Naive thymus-derived CD4-positive, alpha-beta T cell (primary cell): ENCODE measurements at regions not wholly inside any gene's neighbourhood (a gene's known extent, or its start where the extent isn't known, plus 50 kb on each side); places are given as distances from the start of the nearest gene placed in this dataset.
"Not testable (repeated sequence)": the region's sequence is repeated elsewhere in the genome, so short reads cannot be mapped to it uniquely, and the experiment has no call there.

ENCODE experiments used
- ATAC-seq: fragments of 150-1000 bp; cut with Tn5 transposase; 2 replicates; pipeline ENCODE4 v1.10.0; 2021; ENCODE audit warnings: mild to moderate bottlenecking, moderate library complexity
- CTCF ChIA-PET: fragments of 350-600 bp; sonication (Branson Sonifier 250); formaldehyde crosslinking; loops from one replicate; lab custom pipeline; 2021; ENCODE audit warnings: antibody characterized with exemption; lab: Charles Lee
- POLR2A ChIA-PET: fragments of 350-600 bp; sonication (Branson Sonifier 250); formaldehyde crosslinking; loops from one replicate; lab custom pipeline; 2021; ENCODE audit warnings: antibody characterized with exemption, inconsistent platforms; lab: Charles Lee
- DNase-seq, 9 donors: peaks; one replicate each; pipeline versions ENCODE4 v3.0.0 to v3.0.0-alpha.2; 2020 to 2022; ENCODE audit warnings: mixed read lengths in 1 of 9
- H3K27ac ChIP-seq: one replicate; pipeline ENCODE4 v1.7.0; 2013; ENCODE audit warnings: mild to moderate bottlenecking, low read depth, low read length, moderate library complexity
- H3K27me3 ChIP-seq, 2 donors: one replicate each; pipeline ENCODE4 v1.7.0; 2013; ENCODE audit warnings: low read length in 2 of 2, mild to moderate bottlenecking in 2 of 2, moderate library complexity in 2 of 2; ENCODE audit not compliant: control insufficient read depth in 2 of 2, insufficient read depth in 2 of 2
- H3K36me3 ChIP-seq, 3 experiments: 1 replicate in 2 of 3; 2 replicates in 1 of 3; pipeline ENCODE4 v1.7.0; 2013; ENCODE audit warnings: low read length in 3 of 3, mild to moderate bottlenecking in 3 of 3, moderate library complexity in 1 of 3; ENCODE audit not compliant: insufficient read depth in 3 of 3, control insufficient read depth in 2 of 3
- H3K4me1 ChIP-seq, 2 donors: one replicate each; pipeline ENCODE4 v1.7.0; 2013; ENCODE audit warnings: low read length in 2 of 2, mild to moderate bottlenecking in 2 of 2, moderate library complexity in 1 of 2; ENCODE audit not compliant: control insufficient read depth in 2 of 2, insufficient read depth in 2 of 2
- H3K4me3 ChIP-seq: 2 replicates; pipeline ENCODE4 v1.7.0; 2013; ENCODE audit warnings: mild to moderate bottlenecking, low read length
- H3K9me3 ChIP-seq, 3 experiments: 1 replicate in 2 of 3; 2 replicates in 1 of 3; pipeline ENCODE4 v1.7.0; 2013; ENCODE audit warnings: low read length in 3 of 3; ENCODE audit not compliant: control insufficient read depth in 2 of 3
- H3K27ac Mint-ChIP-seq, 9 donors: one replicate each; pipeline ENCODE4 v1.8.0; 2020 to 2022; ENCODE audit warnings: mixed read lengths in 9 of 9, mild to moderate bottlenecking in 8 of 9, moderate library complexity in 5 of 9, inconsistent platforms in 2 of 9
- H3K27me3 Mint-ChIP-seq, 5 donors: one replicate each; pipeline ENCODE4 v1.8.0; 2021 to 2022; ENCODE audit warnings: mixed read lengths in 5 of 5, mild to moderate bottlenecking in 1 of 5
- H3K36me3 Mint-ChIP-seq, 5 donors: one replicate each; pipeline ENCODE4 v1.8.0; 2020 to 2022; ENCODE audit warnings: mixed read lengths in 5 of 5, mild to moderate bottlenecking in 3 of 5, inconsistent platforms in 1 of 5
- H3K4me1 Mint-ChIP-seq, 7 donors: one replicate each; pipeline ENCODE4 v1.8.0; 2020 to 2022; ENCODE audit warnings: mixed read lengths in 7 of 7, mild to moderate bottlenecking in 3 of 7, inconsistent platforms in 1 of 7
- H3K4me3 Mint-ChIP-seq, 10 donors: one replicate each; pipeline ENCODE4 v1.8.0; 2020 to 2022; ENCODE audit warnings: mild to moderate bottlenecking in 10 of 10, mixed read lengths in 10 of 10, moderate library complexity in 6 of 10, inconsistent platforms in 2 of 10
- H3K9me3 Mint-ChIP-seq, 11 donors: one replicate each; pipeline ENCODE4 v1.8.0; 2020 to 2022; ENCODE audit warnings: mixed read lengths in 11 of 11, mild to moderate bottlenecking in 4 of 11, inconsistent platforms in 1 of 11, moderate library complexity in 1 of 11
- intact Hi-C, 2 donors: fragments of 100-400 bp; cut with micrococcal nuclease; formaldehyde crosslinking; loops; one replicate each; pipeline ENCODE4 v1.15.1; 2023

DNA sequence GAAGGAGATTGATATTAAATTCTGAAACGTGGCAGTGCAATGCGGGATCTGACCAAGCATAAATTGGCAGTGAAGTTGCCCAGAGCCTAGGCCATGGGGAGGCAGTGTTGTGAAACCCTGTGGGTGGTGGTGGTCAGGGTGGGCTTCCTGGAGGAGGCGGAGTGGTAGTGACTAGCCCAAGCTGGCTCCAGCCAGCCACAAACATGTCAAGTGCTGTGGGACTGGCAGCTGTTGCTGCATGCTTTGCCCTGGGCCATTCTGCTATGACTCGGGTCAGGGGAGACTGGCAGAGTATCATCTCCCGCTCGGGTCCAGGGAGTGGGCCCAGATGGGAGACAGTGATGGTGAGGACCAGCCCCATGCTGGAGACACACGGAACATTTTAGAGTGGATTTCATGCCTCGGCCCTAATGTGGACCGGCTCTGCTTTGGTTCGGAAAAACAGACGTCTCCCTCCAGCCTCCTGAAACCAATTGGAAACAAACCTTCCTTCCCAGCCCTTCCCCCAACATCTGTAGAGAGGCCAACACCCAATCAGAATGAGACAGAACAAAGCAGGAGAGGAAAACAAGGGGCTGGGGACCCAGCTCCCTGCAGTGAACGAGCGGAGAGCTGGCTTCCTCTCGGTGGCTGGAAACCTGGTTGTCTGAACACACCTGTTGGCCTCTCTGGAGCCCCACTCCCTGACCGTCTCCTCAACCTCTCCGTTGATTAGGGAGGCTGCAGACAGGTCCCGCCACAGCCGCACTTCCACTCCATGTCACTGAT lies 58.2 kb downstream of the TMEM270 start:
- no peak overlapping the region for H3K27ac Mint-ChIP-seq
- peaks cover 7 to 24% (median 13%) of the 10 kb centered on the region in 5 donors for H3K27me3 Mint-ChIP-seq
- H3K4me1 ChIP-seq = no peaks in the 10 kb centered on the region
- H3K9me3 ChIP-seq = no peaks in the 10 kb centered on the region
- no peak overlapping the region for H3K4me3 Mint-ChIP-seq
- peaks cover 0 to 2% (median 0%) of the 10 kb centered on the region in 11 donors for H3K9me3 Mint-ChIP-seq
- ATAC-seq = no peak
- intact Hi-C loops = no loop called here
- DNase-seq = no peak
- POLR2A ChIA-PET = no interaction called here
- H3K36me3 ChIP-seq = no peaks in the 10 kb centered on the region
- CTCF ChIA-PET = no interaction called here
- H3K36me3 Mint-ChIP-seq = peaks cover 0 to 3% (median 0%) of the 10 kb centered on the region in 5 donors
- no peak overlapping the region for H3K4me3 ChIP-seq
- no peak overlapping the region for H3K27ac ChIP-seq
- H3K4me1 Mint-ChIP-seq = no peaks in the 10 kb centered on the region
- no peaks in the 10 kb centered on the region for H3K27me3 ChIP-seq

DNA sequence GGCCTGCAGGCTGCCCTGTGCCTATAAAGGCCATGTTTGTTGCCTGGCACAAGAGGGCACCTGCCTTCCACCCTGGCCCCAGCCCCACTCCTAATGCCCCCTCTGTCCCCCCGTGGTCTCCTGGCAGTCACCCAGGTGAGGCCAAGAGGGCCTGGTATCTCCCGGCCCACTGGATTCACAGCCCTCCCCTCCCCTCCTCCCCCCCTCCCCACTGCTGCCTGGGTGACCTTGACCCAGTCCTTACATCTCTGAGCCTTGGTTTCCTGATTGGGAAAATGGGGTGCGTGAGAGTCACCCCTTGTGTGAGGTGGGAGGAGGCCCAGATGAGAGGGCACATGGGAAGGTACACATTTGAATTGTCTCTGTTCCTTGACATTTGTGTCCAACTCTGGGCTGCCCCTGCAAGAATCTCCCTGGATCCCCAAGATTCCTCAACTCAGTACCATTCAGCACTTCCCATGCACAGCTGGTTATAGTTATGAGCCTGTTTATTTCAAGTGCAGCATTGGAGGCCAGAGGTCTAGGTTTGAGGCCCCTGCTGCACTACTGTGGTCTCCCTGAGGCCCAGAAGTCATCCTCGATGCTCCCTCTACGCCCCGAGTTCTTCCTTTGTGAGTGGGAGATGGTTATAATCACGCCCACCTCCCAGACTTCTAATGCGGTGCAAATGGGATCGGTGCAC lies 58.9 kb downstream of the TMEM270 start:
- no peaks in the 10 kb centered on the region for H3K4me1 ChIP-seq
- no peak for DNase-seq
- no peak overlapping the region for H3K4me3 Mint-ChIP-seq
- H3K9me3 Mint-ChIP-seq = peaks cover 0 to 1% (median 0%) of the 10 kb centered on the region in 11 donors
- H3K4me1 Mint-ChIP-seq = no peaks in the 10 kb centered on the region
- no peak overlapping the region for H3K4me3 ChIP-seq
- ChIA-PET POLR2A (no interaction called here), CTCF (no interaction called here)
- intact Hi-C loops = no loop called here
- H3K36me3 ChIP-seq = no peaks in the 10 kb centered on the region
- ATAC-seq = no peak
- no peak overlapping the region for H3K27ac Mint-ChIP-seq
- H3K27ac ChIP-seq = no peak overlapping the region
- no peaks in the 10 kb centered on the region for H3K27me3 ChIP-seq
- H3K36me3 Mint-ChIP-seq = peaks cover 0 to 3% (median 0%) of the 10 kb centered on the region in 5 donors
- peaks cover 4 to 22% (median 14%) of the 10 kb centered on the region in 5 donors for H3K27me3 Mint-ChIP-seq
- H3K9me3 ChIP-seq = no peaks in the 10 kb centered on the region

DNA sequence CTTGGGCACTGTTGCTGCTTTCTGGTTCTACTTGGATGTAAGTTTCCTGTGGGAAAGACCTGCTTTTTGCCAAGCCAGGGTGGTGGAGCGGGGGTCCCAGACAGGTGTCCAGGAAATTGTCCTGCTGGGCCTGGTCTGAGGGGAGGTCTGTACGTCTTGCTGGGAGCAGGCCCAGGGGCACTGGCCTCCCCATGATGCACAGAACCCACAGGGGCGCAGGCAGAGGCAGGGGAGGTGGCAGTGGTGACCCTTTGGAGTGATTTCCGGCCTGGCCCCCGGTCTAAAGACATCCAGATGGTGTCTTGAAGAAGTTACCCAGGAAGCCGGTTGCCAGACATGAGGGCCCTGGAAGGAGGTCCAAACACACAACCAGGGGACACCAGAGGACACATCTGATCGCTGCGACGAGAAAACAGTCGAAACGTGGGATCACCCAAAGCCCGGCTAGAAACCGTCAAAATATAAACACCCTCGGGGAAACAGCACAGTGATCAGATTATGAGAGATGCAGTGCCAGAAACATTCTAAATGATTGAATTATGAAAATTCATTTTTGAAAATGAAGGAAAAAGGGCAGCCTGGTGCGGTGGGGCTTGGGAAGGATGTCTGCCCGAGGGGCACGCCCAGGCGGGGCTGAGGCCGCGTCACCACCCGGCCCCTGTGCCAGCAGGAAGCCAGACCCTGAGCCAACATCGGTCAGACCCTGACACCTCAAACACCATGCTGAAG lies 59.6 kb downstream of the TMEM270 start:
- Histone ChIP-seq H3K27me3 (no peaks in the 10 kb centered on the region), H3K36me3 (no peaks in the 10 kb centered on the region), H3K9me3 (no peaks in the 10 kb centered on the region), H3K4me3 (no peak overlapping the region), H3K4me1 (no peaks in the 10 kb centered on the region), H3K27ac (no peak overlapping the region)
- intact Hi-C loops = no loop called here
- Mint-ChIP-seq H3K27me3 (peaks cover 2 to 18% (median 13%) of the 10 kb centered on the region in 5 donors), H3K4me3 (no peak overlapping the region), H3K4me1 (no peaks in the 10 kb centered on the region), H3K27ac (no peak overlapping the region), H3K36me3 (peaks cover 0 to 3% (median 0%) of the 10 kb centered on the region in 5 donors), H3K9me3 (peaks cover 0 to 1% (median 0%) of the 10 kb centered on the region in 11 donors)
- no peak for ATAC-seq
- no peak for DNase-seq
- CTCF ChIA-PET = no interaction called here
- POLR2A ChIA-PET = no interaction called here

DNA sequence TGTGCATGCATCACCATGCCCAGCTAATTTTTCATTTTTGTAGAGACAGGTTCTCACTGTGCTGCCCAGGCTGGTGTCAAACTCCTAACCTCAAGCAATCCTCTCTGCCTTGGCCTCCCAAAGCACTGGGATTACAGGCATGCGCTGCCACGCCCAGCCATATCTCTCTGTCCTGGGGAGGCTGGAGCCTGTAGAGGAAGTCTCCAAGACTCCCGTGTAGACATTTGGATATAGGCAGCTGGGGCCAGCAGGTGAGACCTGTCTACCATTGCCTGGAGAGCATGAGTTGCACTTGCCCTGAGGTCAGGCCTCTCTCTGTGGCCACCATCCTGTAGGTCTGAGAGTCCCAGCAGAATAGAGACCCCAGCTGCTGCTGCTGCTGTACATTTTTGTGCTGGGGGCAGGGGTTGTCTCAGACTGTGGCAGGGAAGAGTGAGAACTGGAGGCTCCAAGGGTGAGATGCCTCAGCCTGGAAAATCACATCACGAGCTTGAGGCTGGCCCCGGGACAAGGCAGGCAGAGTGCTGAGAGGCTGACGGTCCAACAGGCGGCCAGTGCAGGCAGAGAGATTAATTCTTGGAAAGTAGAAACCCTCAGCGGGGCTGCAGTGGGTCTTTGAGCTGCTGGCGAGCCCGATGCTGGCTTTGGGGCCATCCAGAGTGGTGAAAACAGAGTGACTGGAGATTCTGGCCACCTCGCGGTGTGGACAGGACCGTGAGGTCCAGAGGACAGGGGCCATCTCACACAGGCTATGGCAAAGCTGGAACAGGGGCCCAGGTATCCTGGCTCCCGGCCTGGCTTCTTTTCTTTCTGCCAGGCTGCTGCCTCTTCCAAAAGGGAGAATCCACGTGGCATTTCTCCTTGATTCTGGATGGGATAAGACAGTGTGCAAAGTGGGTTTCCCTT lies 60.9 kb downstream of the TMEM270 start:
- no peaks in the 10 kb centered on the region for H3K4me1 ChIP-seq
- H3K27ac ChIP-seq = no peak overlapping the region
- Mint-ChIP-seq H3K27me3 (peaks cover 5 to 13% (median 8%) of the 10 kb centered on the region in 5 donors), H3K36me3 (peaks cover 0 to 3% (median 0%) of the 10 kb centered on the region in 5 donors), H3K4me3 (no peak overlapping the region), H3K9me3 (no peaks in the 10 kb centered on the region), H3K27ac (no peak overlapping the region), H3K4me1 (no peaks in the 10 kb centered on the region)
- ChIA-PET POLR2A (no interaction called here), CTCF (no interaction called here)
- DNase-seq = no peak
- H3K4me3 ChIP-seq = no peak overlapping the region
- no peak for ATAC-seq
- H3K27me3 ChIP-seq = no peaks in the 10 kb centered on the region
- no peaks in the 10 kb centered on the region for H3K36me3 ChIP-seq
- no peaks in the 10 kb centered on the region for H3K9me3 ChIP-seq
- intact Hi-C loops = no loop called here

DNA sequence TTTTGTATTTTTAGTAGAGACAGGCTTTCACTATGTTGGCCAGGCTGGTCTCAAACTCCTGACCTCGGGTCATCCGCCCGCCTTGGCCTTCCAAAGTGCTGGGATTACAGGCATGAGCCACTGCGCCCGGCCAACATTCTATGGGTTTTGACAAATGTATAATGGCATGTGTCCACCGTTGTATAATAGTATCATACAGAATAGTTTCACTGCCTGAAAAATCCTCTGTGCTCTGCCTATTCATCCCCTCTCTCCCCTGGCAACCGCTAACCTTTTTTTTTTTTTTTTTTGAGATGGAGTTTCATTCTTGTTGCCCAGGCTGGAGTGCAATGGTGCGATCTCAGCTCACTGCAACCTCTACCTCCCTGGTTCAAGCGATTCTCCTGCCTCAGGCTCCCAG lies 67.7 kb downstream of the TMEM270 start:
- H3K4me1 ChIP-seq, H3K36me3 ChIP-seq, intact Hi-C loops, H3K27ac ChIP-seq, POLR2A ChIA-PET, H3K4me3 ChIP-seq, H3K27me3 ChIP-seq, CTCF ChIA-PET, DNase-seq, H3K9me3 ChIP-seq, ATAC-seq, H3K27ac Mint-ChIP-seq, H3K4me3 Mint-ChIP-seq, H3K36me3 Mint-ChIP-seq: not testable (repeated sequence)
- Mint-ChIP-seq H3K27me3 (peaks cover 0 to 19% (median 9%) of the 10 kb centered on the region in 5 donors), H3K9me3 (peaks cover 0 to 12% (median 0%) of the 10 kb centered on the region in 11 donors), H3K4me1 (peaks cover 0 to 14% (median 0%) of the 10 kb centered on the region in 7 donors)

DNA sequence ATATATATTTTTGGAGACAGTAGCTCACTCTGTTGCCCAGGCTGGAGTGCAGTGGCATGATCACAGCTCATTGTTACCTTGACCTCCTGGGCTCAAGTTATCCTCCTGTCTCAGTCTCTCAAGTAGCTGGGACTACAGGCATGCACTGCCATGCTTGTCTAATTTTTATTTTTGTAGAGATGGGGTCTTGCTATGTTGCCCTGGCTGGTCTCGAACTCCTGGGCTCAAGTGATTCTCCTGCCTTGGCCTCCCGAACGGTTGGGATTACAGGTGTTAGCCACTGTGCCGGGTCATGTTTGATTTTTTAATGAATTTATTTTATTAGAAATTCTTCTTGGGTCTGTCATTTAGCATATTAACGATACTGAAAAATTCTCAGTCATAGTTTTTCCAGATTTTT lies 70.5 kb downstream of the TMEM270 start:
- DNase-seq = no peak
- H3K9me3 ChIP-seq = no peaks in the 10 kb centered on the region
- no peak for ATAC-seq
- no peaks in the 10 kb centered on the region for H3K27me3 ChIP-seq
- no peaks in the 10 kb centered on the region for H3K36me3 ChIP-seq
- H3K4me3 ChIP-seq = no peak overlapping the region
- Mint-ChIP-seq H3K36me3 (no peaks in the 10 kb centered on the region), H3K4me3 (no peak overlapping the region), H3K9me3 (peaks cover 0 to 12% (median 2%) of the 10 kb centered on the region in 11 donors), H3K27ac (no peak overlapping the region), H3K27me3 (peaks cover 0 to 24% (median 6%) of the 10 kb centered on the region in 5 donors), H3K4me1 (peaks cover 0 to 14% (median 0%) of the 10 kb centered on the region in 7 donors)
- ChIA-PET POLR2A (no interaction called here), CTCF (no interaction called here)
- no peak overlapping the region for H3K27ac ChIP-seq
- intact Hi-C loops = no loop called here
- no peaks in the 10 kb centered on the region for H3K4me1 ChIP-seq
